ENCODE measurements at regions not wholly inside any gene's neighbourhood (a gene's known extent, or its start where the extent isn't known, plus 50 kb on each side); places are given as distances from the start of the nearest gene placed in this dataset.

DNA sequence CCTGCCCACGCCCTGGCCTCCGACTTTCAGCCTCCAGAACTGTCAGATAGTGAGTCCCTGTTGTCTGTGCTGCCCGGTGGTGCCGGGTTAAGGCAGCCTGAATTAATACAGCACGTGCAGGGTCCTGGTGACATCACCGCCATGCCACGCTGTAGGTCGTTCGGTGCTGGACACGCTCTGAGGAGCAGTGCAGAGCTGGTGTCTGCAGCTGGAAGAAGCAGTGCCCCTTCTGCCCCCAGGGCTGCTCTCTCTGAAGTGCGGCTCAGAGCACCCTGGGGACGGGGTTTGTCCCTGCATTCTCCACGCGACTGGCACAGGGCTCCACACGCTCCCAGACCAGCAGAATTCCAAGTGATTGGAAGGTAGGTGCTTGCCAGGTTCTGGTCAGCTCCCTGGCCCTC is 831.5 kb downstream of the TBC1D22A start:
- in situ Hi-C loops (cut with HindIII; ENCODE audit: low pct_unique_long_range_greater_than_20kb, low sequenced_read_pairs) = no loop called here
- ATAC-seq (no peak), DNase-seq (ENCODE audit: low read depth, low spot score) (no peak)
- BruUV-seq (replicated peaks) = no TSS peak
- Histone ChIP-seq H3K27me3 (ENCODE audit: control insufficient read depth, insufficient read depth, low read length) (no peaks in the 10 kb centered on the region), H3K27ac (ENCODE audit: low read length) (no peak overlapping the region), H3K4me1 (ENCODE audit: control insufficient read depth, insufficient read depth, low read length) (no peaks in the 10 kb centered on the region), H3K9me3 (ENCODE audit: control insufficient read depth, insufficient read depth, low read depth, low read length) (no peaks in the 10 kb centered on the region), H3K36me3 (ENCODE audit: control insufficient read depth, insufficient read depth, low read length) (no peaks in the 10 kb centered on the region), H3K4me3 (ENCODE audit: low read depth in 2 of 2, low read length in 2 of 2) (no peak overlapping the region)
- intact Hi-C loops (cut with micrococcal nuclease; ENCODE audit: unreplicated experiment) = no loop called here
- TF ChIP-seq TCF7L2 (IDR thresholded peaks at IDR 0.05; ENCODE audit: low read depth, low read length) (no peak), SIN3A (IDR thresholded peaks at IDR 0.05; ENCODE audit: borderline replicate concordance, insufficient read depth, low read depth, low read length) (no peak), POLR2AphosphoS5 (IDR thresholded peaks at IDR 0.05; ENCODE audit: low read depth, low read length) (no peak)
- TF ChIP-seq, protein P1, sequence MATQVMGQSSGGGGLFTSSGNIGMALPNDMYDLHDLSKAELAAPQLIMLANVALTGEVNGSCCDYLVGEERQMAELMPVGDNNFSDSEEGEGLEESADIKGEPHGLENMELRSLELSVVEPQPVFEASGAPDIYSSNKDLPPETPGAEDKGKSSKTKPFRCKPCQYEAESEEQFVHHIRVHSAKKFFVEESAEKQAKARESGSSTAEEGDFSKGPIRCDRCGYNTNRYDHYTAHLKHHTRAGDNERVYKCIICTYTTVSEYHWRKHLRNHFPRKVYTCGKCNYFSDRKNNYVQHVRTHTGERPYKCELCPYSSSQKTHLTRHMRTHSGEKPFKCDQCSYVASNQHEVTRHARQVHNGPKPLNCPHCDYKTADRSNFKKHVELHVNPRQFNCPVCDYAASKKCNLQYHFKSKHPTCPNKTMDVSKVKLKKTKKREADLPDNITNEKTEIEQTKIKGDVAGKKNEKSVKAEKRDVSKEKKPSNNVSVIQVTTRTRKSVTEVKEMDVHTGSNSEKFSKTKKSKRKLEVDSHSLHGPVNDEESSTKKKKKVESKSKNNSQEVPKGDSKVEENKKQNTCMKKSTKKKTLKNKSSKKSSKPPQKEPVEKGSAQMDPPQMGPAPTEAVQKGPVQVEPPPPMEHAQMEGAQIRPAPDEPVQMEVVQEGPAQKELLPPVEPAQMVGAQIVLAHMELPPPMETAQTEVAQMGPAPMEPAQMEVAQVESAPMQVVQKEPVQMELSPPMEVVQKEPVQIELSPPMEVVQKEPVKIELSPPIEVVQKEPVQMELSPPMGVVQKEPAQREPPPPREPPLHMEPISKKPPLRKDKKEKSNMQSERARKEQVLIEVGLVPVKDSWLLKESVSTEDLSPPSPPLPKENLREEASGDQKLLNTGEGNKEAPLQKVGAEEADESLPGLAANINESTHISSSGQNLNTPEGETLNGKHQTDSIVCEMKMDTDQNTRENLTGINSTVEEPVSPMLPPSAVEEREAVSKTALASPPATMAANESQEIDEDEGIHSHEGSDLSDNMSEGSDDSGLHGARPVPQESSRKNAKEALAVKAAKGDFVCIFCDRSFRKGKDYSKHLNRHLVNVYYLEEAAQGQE (IDR thresholded peaks at IDR 0.05; ENCODE audit: insufficient read depth in 1 of 2, low read depth in 2 of 2, low read length in 1 of 2) = no peak
- TF ChIP-seq, protein P2, sequence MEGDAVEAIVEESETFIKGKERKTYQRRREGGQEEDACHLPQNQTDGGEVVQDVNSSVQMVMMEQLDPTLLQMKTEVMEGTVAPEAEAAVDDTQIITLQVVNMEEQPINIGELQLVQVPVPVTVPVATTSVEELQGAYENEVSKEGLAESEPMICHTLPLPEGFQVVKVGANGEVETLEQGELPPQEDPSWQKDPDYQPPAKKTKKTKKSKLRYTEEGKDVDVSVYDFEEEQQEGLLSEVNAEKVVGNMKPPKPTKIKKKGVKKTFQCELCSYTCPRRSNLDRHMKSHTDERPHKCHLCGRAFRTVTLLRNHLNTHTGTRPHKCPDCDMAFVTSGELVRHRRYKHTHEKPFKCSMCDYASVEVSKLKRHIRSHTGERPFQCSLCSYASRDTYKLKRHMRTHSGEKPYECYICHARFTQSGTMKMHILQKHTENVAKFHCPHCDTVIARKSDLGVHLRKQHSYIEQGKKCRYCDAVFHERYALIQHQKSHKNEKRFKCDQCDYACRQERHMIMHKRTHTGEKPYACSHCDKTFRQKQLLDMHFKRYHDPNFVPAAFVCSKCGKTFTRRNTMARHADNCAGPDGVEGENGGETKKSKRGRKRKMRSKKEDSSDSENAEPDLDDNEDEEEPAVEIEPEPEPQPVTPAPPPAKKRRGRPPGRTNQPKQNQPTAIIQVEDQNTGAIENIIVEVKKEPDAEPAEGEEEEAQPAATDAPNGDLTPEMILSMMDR (IDR thresholded peaks at IDR 0.05) = no peak
- CTCF ChIA-PET = no interaction called here
- POLR2A ChIA-PET = no interaction called here

DNA sequence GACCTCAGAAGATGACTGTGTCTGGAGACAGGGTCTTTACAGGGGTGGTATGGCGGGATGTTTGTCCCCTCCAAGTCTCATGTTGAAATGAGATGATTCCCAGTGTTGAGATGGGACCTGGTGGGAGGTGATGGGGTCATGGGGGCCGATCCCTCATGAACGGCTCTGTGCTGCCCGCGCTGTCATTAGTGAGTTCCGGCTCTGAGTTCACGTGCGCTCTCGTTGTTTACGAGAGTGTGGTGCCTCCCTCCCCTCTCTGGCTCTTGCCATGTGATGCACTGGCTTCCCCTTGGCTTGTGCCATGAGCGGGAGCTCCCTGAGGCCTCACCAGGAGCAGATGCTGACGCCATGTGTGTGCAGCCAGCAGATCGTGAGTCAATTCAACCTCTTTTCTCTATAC is 830.8 kb downstream of the TBC1D22A start:
- Histone ChIP-seq H3K4me1 (ENCODE audit: control insufficient read depth, insufficient read depth, low read length) (no peaks in the 10 kb centered on the region), H3K27me3 (ENCODE audit: control insufficient read depth, insufficient read depth, low read length) (no peaks in the 10 kb centered on the region), H3K36me3 (ENCODE audit: control insufficient read depth, insufficient read depth, low read length) (no peaks in the 10 kb centered on the region), H3K4me3 (ENCODE audit: low read depth in 2 of 2, low read length in 2 of 2) (no peak overlapping the region), H3K9me3 (ENCODE audit: control insufficient read depth, insufficient read depth, low read depth, low read length) (no peaks in the 10 kb centered on the region), H3K27ac (ENCODE audit: low read length) (no peak overlapping the region)
- ATAC-seq = no peak
- ChIA-PET POLR2A (no interaction called here), CTCF (no interaction called here)
- TF ChIP-seq, protein P2 (IDR thresholded peaks at IDR 0.05) = no peak
- TF ChIP-seq SIN3A (IDR thresholded peaks at IDR 0.05; ENCODE audit: borderline replicate concordance, insufficient read depth, low read depth, low read length) (no peak), POLR2AphosphoS5 (IDR thresholded peaks at IDR 0.05; ENCODE audit: low read depth, low read length) (no peak), TCF7L2 (IDR thresholded peaks at IDR 0.05; ENCODE audit: low read depth, low read length) (no peak)
- TF ChIP-seq, protein P1 (IDR thresholded peaks at IDR 0.05; ENCODE audit: insufficient read depth in 1 of 2, low read depth in 2 of 2, low read length in 1 of 2) = no peak
- DNase-seq (ENCODE audit: low read depth, low spot score) = no peak
- intact Hi-C loops (cut with micrococcal nuclease; ENCODE audit: unreplicated experiment) = no loop called here
- in situ Hi-C loops (cut with HindIII; ENCODE audit: low pct_unique_long_range_greater_than_20kb, low sequenced_read_pairs) = no loop called here
- no TSS peak for BruUV-seq (replicated peaks)

All from Panc1 (cell line).